ENCODE measurements at regions not wholly inside any gene's neighbourhood (a gene's known extent, or its start where the extent isn't known, plus 50 kb on each side); places are given as distances from the start of the nearest gene placed in this dataset.
"Not testable (repeated sequence)": the region's sequence is repeated elsewhere in the genome, so short reads cannot be mapped to it uniquely, and the experiment has no call there.

DNA sequence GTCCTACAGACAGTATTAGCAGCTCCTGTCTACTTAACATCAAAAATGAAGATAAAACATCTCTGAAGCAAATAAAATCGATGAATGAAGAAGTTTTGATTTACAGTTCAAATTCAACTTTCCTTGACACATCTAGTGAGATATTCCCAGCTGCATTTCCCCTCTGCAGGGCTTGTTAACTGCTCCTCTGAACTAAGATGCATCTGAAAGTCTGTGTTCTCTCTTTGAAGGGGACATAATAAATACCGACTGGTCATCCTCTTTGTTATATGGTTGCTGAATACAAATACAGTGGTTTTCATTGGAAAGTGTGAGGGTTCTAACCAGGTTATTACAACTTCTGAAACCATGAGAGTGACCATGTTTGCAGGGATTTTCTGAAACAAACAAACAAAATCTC is 266.4 kb upstream of the SLC16A7 start:
- intact Hi-C loops (cut with DNase I) = no loop called here
- Histone ChIP-seq H3K4me3 (no peak overlapping the region), H3K9me3 (no peaks in the 10 kb centered on the region), H3K4me1 (ENCODE audit: insufficient read depth) (no peaks in the 10 kb centered on the region), H3K27me3 (no peaks in the 10 kb centered on the region), H3K36me3 (no peaks in the 10 kb centered on the region), H3K27ac (no peak overlapping the region)
- DNase-seq = no peak
- WGBS, 3 donors = 63 to 73% (median 64%) methylated on average over 2 of the region's 2 CpGs
- TF ChIP-seq, protein P1, sequence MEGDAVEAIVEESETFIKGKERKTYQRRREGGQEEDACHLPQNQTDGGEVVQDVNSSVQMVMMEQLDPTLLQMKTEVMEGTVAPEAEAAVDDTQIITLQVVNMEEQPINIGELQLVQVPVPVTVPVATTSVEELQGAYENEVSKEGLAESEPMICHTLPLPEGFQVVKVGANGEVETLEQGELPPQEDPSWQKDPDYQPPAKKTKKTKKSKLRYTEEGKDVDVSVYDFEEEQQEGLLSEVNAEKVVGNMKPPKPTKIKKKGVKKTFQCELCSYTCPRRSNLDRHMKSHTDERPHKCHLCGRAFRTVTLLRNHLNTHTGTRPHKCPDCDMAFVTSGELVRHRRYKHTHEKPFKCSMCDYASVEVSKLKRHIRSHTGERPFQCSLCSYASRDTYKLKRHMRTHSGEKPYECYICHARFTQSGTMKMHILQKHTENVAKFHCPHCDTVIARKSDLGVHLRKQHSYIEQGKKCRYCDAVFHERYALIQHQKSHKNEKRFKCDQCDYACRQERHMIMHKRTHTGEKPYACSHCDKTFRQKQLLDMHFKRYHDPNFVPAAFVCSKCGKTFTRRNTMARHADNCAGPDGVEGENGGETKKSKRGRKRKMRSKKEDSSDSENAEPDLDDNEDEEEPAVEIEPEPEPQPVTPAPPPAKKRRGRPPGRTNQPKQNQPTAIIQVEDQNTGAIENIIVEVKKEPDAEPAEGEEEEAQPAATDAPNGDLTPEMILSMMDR (IDR thresholded peaks at IDR 0.05) = no peak
- no peak for TF ChIP-seq POLR2A (IDR thresholded peaks at IDR 0.05)
- TF ChIP-seq EP300 (IDR thresholded peaks at IDR 0.05) = no peak

DNA sequence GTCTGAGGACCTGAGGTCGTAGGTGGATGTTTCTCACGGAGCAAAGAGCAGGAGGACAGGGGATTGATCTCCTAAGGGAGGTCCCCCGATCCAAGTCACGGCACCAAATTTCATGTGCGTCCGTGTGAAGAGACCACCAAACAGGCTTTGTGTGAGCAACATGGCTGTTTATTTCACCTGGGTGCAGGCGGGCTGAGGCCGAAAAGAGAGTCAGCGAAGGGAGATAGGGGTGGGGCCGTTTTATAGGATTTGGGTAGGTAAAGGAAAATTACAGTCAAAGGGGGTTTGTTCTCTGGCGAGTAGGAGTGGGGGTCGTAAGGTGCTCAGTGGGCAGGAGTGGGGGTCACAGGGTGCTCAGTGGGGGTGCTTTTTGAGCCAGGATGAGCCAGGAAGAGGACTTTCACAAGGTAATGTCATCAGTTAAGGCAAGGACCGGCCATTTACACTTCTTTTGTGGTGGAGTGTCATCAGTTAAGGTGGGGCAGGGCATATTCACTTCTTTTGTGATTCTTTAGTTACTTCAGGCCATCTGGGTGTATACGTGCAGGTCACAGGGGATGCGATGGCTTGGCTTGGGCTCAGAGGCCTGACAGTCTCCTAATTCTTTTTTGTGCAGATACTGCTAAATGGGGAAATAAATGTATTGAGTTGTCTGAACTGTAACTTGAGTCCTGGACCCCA is 267.3 kb upstream of the SLC16A7 start:
- DNase-seq; H3K27ac ChIP-seq; H3K27me3 ChIP-seq; H3K4me3 ChIP-seq; intact Hi-C loops (cut with DNase I); H3K4me1 ChIP-seq (ENCODE audit: insufficient read depth); H3K9me3 ChIP-seq; H3K36me3 ChIP-seq: not testable (repeated sequence)
- WGBS, 3 donors = 71 to 91% (median 80%) methylated on average over 15 of the region's 15 CpGs

DNA sequence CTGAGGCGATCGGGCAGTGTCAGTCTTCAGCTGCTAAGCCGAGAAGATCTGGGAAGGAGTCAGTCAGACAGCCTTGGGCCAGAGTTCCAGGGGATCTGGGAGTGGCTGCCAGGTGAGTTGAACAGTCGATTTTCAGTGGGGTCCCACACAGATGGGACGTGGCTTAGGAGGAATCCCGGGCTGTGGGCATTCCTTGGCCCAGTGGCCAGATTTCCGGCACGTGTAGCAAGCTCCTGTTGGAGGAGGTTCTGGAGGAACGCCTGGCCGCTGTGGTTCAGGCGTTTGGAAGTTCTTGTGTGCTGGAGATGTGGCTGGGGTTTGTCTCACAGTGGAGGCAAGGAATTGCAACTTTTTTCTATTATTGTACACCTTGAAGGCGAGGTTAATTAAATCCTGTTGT is 269.4 kb upstream of the SLC16A7 start:
- H3K27me3 ChIP-seq; H3K27ac ChIP-seq; H3K36me3 ChIP-seq; H3K4me1 ChIP-seq (ENCODE audit: insufficient read depth); H3K9me3 ChIP-seq; H3K4me3 ChIP-seq; DNase-seq; intact Hi-C loops (cut with DNase I): not testable (repeated sequence)
- 68 to 90% (median 88%) methylated on average over 12 of the region's 12 CpGs for WGBS, 3 donors

DNA sequence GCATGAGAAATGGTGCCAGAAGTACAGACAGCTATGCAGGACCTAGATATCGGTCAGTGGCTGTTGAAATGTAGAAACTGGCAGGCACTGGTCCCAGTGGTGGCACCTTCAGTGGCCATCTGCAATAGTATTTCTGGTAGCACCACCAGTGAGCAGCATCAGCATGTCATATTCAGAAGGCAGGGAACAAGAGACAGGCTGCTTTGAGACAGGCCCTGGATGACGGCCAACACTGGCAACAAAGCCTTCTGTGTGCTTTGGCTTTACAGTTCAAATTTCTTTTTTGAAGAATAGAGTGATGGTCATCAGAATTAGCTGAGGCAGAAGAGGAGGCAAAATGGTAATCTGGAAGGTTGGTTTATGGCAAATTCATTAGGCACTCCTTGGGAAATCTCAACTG is 273.4 kb upstream of the SLC16A7 start:
- Histone ChIP-seq H3K4me3 (no peak overlapping the region), H3K27me3 (no peaks in the 10 kb centered on the region), H3K4me1 (ENCODE audit: insufficient read depth) (no peaks in the 10 kb centered on the region), H3K36me3 (no peaks in the 10 kb centered on the region), H3K27ac (no peak overlapping the region), H3K9me3 (no peaks in the 10 kb centered on the region)
- TF ChIP-seq, protein P1 (IDR thresholded peaks at IDR 0.05) = no peak
- no peak for TF ChIP-seq EP300 (IDR thresholded peaks at IDR 0.05)
- TF ChIP-seq POLR2A (IDR thresholded peaks at IDR 0.05) = no peak
- no peak for DNase-seq
- 83 to 87% (median 86%) methylated on average over 2 of the region's 2 CpGs for WGBS, 3 donors
- intact Hi-C loops (cut with DNase I) = no loop called here

DNA sequence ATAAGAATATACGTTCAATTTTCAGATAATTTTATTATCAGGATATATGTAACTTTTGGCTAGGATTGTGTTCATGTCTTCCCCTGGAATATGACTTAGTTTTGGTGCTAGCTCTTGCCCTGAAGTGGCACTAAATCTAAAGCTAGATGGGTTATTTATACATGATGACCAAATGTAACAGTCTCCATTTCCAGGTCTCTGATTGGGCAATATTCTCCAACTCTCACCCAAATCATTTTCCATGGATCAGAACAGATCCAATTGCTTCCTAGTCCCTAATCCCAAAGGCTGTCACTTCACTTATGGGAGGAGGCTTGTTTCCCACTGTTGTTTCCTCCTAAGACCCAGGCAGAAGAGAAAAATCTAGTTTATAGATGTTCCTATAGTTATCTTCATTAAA is 274.6 kb upstream of the SLC16A7 start:
- TF ChIP-seq EP300 (IDR thresholded peaks at IDR 0.05) (no peak), POLR2A (IDR thresholded peaks at IDR 0.05) (no peak)
- TF ChIP-seq, protein P1 (IDR thresholded peaks at IDR 0.05) = no peak
- Histone ChIP-seq H3K4me3 (no peak overlapping the region), H3K27ac (no peak overlapping the region), H3K36me3 (no peaks in the 10 kb centered on the region), H3K4me1 (ENCODE audit: insufficient read depth) (no peaks in the 10 kb centered on the region), H3K9me3 (no peaks in the 10 kb centered on the region), H3K27me3 (no peaks in the 10 kb centered on the region)
- intact Hi-C loops (cut with DNase I) = no loop called here
- WGBS, 3 donors = 90 to 93% (median 91%) methylated on average over 1 of the region's 1 CpG
- DNase-seq = no peak

Measured in ovary (tissue), 7 donors.